ENCODE measurements at regions not wholly inside any gene's neighbourhood (a gene's known extent, or its start where the extent isn't known, plus 50 kb on each side); places are given as distances from the start of the nearest gene placed in this dataset.

DNA sequence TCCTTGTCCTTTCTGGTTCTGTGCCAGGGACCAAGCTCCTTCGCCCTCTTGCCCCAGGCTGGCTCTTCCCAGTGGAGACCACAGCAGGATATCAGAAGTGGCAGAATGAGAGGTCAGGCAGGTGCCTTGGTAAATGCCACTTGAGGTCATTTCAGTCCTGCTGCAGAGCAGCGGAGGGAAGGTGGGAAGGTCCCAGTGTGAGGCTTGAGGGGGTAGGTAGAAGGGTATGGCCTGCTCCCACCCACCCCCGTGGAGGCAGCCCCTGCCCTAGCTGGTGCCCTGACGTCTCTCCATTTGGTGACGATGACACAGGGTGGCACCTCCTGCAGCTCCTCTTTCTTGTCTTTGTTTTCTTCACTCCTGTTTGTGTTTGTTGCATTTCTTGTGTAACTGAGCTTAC is 538.8 kb downstream of the TCERG1L start:
- TF ChIP-seq, protein P1, sequence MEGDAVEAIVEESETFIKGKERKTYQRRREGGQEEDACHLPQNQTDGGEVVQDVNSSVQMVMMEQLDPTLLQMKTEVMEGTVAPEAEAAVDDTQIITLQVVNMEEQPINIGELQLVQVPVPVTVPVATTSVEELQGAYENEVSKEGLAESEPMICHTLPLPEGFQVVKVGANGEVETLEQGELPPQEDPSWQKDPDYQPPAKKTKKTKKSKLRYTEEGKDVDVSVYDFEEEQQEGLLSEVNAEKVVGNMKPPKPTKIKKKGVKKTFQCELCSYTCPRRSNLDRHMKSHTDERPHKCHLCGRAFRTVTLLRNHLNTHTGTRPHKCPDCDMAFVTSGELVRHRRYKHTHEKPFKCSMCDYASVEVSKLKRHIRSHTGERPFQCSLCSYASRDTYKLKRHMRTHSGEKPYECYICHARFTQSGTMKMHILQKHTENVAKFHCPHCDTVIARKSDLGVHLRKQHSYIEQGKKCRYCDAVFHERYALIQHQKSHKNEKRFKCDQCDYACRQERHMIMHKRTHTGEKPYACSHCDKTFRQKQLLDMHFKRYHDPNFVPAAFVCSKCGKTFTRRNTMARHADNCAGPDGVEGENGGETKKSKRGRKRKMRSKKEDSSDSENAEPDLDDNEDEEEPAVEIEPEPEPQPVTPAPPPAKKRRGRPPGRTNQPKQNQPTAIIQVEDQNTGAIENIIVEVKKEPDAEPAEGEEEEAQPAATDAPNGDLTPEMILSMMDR (conservative IDR thresholded peaks at IDR 0.05; ENCODE audit: low read length) = no peak
- no peak for TF ChIP-seq EZH2phosphoT487 (IDR thresholded peaks at IDR 0.05; ENCODE audit: borderline replicate concordance, low read depth, low read length)
